ENCODE measurements at regions not wholly inside any gene's neighbourhood (a gene's known extent, or its start where the extent isn't known, plus 50 kb on each side); places are given as distances from the start of the nearest gene placed in this dataset.

GRCh38 chr9:108217431-108218349, 638.1 kb downstream of the ACTL7B start:
- H3K4me3 ChIP-seq (replicated peaks; ENCODE audit: low read depth, low read length): no peak overlapping the region
- DNase-seq (ENCODE audit: extremely low read depth, low read depth): no peak
- no peak for TF ChIP-seq CTCF (IDR thresholded peaks at IDR 0.05; ENCODE audit: low read depth, low read length, missing control alignments)

GRCh38 chr9:108213511-108213910, 642.3 kb downstream of the ACTL7B start:
- no peak for DNase-seq (ENCODE audit: extremely low read depth, low read depth)
- no peak overlapping the region for H3K4me3 ChIP-seq (replicated peaks; ENCODE audit: low read depth, low read length)
- no peak for TF ChIP-seq CTCF (IDR thresholded peaks at IDR 0.05; ENCODE audit: low read depth, low read length, missing control alignments)

DNA sequence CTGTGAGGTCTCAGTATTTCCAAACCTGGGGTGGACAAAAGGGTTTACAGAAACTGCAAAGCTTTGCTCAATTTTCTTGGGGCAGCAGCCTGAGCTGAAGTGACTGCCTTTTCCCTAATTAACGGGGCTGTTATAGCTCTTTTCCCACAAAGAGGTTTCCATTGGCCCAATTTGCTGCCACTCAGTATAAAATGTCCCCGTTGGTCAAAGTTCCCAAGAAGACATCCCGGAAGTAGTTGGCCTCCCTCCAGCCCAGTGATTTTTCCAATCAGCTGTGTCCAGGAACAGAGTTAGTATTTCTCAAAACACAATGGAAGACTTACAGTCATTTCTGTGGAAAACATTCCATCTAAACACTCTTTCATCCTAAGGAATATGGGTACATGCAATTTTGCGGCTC, 643.6 kb downstream of the ACTL7B start:
- TF ChIP-seq CTCF (IDR thresholded peaks at IDR 0.05; ENCODE audit: low read depth, low read length, missing control alignments): no peak
- DNase-seq (ENCODE audit: extremely low read depth, low read depth): no peak
- H3K4me3 ChIP-seq (replicated peaks; ENCODE audit: low read depth, low read length): no peak overlapping the region

- no peak for DNase-seq (ENCODE audit: extremely low read depth, low read depth)
- H3K4me3 ChIP-seq (replicated peaks; ENCODE audit: low read depth, low read length): no peak overlapping the region
- TF ChIP-seq CTCF (IDR thresholded peaks at IDR 0.05; ENCODE audit: low read depth, low read length, missing control alignments): no peak
Measured at GRCh38 chr9:108211411-108211955, 644.3 kb downstream of the ACTL7B start.

DNA sequence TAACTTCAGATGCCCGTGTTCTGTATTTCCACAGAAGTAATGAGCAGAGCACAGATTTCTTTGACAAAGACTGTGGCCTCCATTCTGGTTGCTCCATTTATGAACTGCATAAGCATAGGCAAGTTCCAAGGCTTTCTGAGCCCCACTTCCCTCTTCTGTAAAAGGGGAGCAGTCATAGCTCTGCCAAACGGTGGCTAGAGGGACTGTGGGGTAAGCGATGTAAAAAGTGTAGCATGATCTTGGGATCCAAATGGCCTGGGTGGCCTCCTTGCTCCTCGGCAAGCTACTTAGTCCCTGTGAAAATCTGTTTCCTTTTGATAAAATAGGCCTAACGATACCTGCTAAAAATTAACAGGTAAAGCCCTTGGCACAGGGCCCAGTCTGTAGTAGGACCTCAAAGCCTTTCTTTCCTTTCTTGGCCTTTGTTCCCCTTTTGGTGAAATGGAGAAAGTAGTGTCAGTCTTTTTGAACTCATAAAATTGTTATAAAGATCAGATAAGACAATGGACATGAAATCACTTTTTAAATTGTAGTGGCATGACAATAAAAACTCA, 646.6 kb downstream of the ACTL7B start:
- H3K4me3 ChIP-seq (replicated peaks; ENCODE audit: low read depth, low read length): no peak overlapping the region
- DNase-seq (ENCODE audit: extremely low read depth, low read depth): no peak
- TF ChIP-seq CTCF (IDR thresholded peaks at IDR 0.05; ENCODE audit: low read depth, low read length, missing control alignments): no peak

GRCh38 chr9:108207561-108208165, 648.1 kb downstream of the ACTL7B start:
- no peak for TF ChIP-seq CTCF (IDR thresholded peaks at IDR 0.05; ENCODE audit: low read depth, low read length, missing control alignments)
- peak; percentile 85 for DNase-seq (ENCODE audit: extremely low read depth, low read depth)

More at GRCh38 chr9:108207561-108208165, 648.1 kb downstream of the ACTL7B start:
- H3K4me3 ChIP-seq (replicated peaks; ENCODE audit: low read depth, low read length): no peak overlapping the region

Measured in HFF-Myc (cell line).